ENCODE measurements at regions not wholly inside any gene's neighbourhood (a gene's known extent, or its start where the extent isn't known, plus 50 kb on each side); places are given as distances from the start of the nearest gene placed in this dataset.
A peak's percentile ranks its signal among the peaks of the same experiment; 100 is the strongest.

GRCh38 chr18:69233465-69234054 lies 167.1 kb upstream of the DOK6 start:
- no peaks in the 10 kb centered on the region for H3K27me3 ChIP-seq (ENCODE audit: control insufficient read depth, insufficient read depth, low read length)
- ChIA-PET CTCF (no interaction called here), POLR2A (no interaction called here)
- H3K4me3 ChIP-seq (ENCODE audit: low read depth, low read length): no peak overlapping the region
- no peaks in the 10 kb centered on the region for H3K36me3 ChIP-seq (ENCODE audit: control insufficient read depth, insufficient read depth, low read length)
- no peak for TF ChIP-seq CTCF (IDR thresholded peaks at IDR 0.05; ENCODE audit: insufficient read depth, low read depth, low read length)
- no peak for DNase-seq (ENCODE audit: low read depth)

DNA sequence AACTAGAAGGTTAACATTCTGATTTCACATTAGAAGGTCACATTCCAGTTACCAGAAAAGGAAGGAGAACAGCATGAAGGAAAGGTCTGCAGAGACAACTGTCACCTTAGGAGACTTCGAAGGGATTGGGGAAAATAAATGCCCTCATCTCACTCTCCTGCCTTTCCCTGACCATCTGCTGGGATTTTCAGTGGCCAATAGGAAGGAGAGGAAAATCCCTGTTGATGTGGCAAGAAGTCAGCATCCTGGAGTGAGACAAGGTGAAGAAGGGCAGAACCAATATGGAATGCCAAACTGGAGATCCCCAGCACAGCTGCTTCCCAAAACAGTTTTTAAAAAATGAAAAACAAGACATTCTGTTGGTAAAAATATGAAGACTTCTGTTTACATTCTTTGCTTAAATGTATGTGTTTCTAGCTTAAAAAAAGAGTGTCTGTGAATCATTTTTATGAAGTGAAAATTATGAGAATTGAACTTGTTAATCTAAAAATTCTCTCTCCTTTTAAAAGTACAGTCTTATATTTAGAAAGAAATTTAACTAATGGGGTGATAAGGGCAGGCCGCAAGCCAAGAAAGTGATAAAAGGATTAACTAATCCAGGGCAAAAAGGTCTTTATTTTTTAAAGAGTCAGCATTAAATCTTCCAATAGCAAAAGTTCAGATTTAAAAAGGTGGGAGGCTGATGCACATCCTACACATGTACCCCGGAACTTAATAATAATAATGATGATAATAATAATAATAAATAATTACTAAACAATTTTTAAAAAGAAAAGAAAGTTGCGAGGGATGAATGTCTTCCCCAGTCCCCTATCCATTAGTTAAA lies 160.6 kb upstream of the DOK6 start:
- Histone ChIP-seq H3K27me3 (ENCODE audit: control insufficient read depth, insufficient read depth, low read length) (no peaks in the 10 kb centered on the region), H3K4me3 (ENCODE audit: low read depth, low read length) (no peak overlapping the region), H3K36me3 (ENCODE audit: control insufficient read depth, insufficient read depth, low read length) (no peaks in the 10 kb centered on the region)
- DNase-seq (ENCODE audit: low read depth): no peak
- ChIA-PET POLR2A (no interaction called here), CTCF (no interaction called here)
- TF ChIP-seq CTCF (IDR thresholded peaks at IDR 0.05; ENCODE audit: insufficient read depth, low read depth, low read length): no peak

GRCh38 chr18:69246027-69246426 lies 154.7 kb upstream of the DOK6 start:
- Histone ChIP-seq H3K4me3 (ENCODE audit: low read depth, low read length) (no peak overlapping the region), H3K36me3 (ENCODE audit: control insufficient read depth, insufficient read depth, low read length) (no peaks in the 10 kb centered on the region), H3K27me3 (ENCODE audit: control insufficient read depth, insufficient read depth, low read length) (no peaks in the 10 kb centered on the region)
- TF ChIP-seq CTCF (IDR thresholded peaks at IDR 0.05; ENCODE audit: insufficient read depth, low read depth, low read length): no peak
- POLR2A ChIA-PET: no interaction called here
- CTCF ChIA-PET: no interaction called here
- DNase-seq (ENCODE audit: low read depth): no peak

GRCh38 chr18:69250305-69251151 lies 150.2 kb upstream of the DOK6 start:
- ChIA-PET POLR2A (no interaction called here), CTCF (no interaction called here)
- no peaks in the 10 kb centered on the region for H3K36me3 ChIP-seq (ENCODE audit: control insufficient read depth, insufficient read depth, low read length)
- no peaks in the 10 kb centered on the region for H3K27me3 ChIP-seq (ENCODE audit: control insufficient read depth, insufficient read depth, low read length)
- DNase-seq (ENCODE audit: low read depth): peak; percentile 44
- H3K4me3 ChIP-seq (ENCODE audit: low read depth, low read length): no peak overlapping the region
- no peak for TF ChIP-seq CTCF (IDR thresholded peaks at IDR 0.05; ENCODE audit: insufficient read depth, low read depth, low read length)

GRCh38 chr18:69257861-69258458 lies 142.7 kb upstream of the DOK6 start:
- Histone ChIP-seq H3K36me3 (ENCODE audit: control insufficient read depth, insufficient read depth, low read length) (no peaks in the 10 kb centered on the region), H3K4me3 (ENCODE audit: low read depth, low read length) (no peak overlapping the region), H3K27me3 (ENCODE audit: control insufficient read depth, insufficient read depth, low read length) (no peaks in the 10 kb centered on the region)
- TF ChIP-seq CTCF (IDR thresholded peaks at IDR 0.05; ENCODE audit: insufficient read depth, low read depth, low read length): no peak
- POLR2A ChIA-PET: no interaction called here
- CTCF ChIA-PET: no interaction called here
- peak; percentile 51 for DNase-seq (ENCODE audit: low read depth)

Data from BJ (cell line).